C4-2B (cell line): ENCODE measurements at regions not wholly inside any gene's neighbourhood (a gene's known extent, or its start where the extent isn't known, plus 50 kb on each side); places are given as distances from the start of the nearest gene placed in this dataset.

Source experiments
- CTCF ChIP-seq: fragments of 450-650 bp; conservative IDR thresholded peaks from 2 replicates; pipeline ENCODE4 v1.5.1; 2017; ENCODE audit warnings: mild to moderate bottlenecking
- ZFX ChIP-seq: fragments of 450-650 bp; IDR thresholded peaks from 2 replicates; pipeline ENCODE4 v1.6.1; 2017

- no peak for TF ChIP-seq CTCF
- TF ChIP-seq ZFX: no peak
Measured at GRCh38 chr2:107063228-107063627, 177.3 kb upstream of the ST6GAL2 start.
